Neural progenitor cell (in vitro differentiated cells): ENCODE measurements at regions not wholly inside any gene's neighbourhood (a gene's known extent, or its start where the extent isn't known, plus 50 kb on each side); places are given as distances from the start of the nearest gene placed in this dataset.

ENCODE experiments used
- CTCF ChIP-seq: fragments of 200-600 bp; sonication (generic); IDR thresholded peaks from 2 replicates; pipeline ENCODE4 v1.5.1; 2017; ENCODE audit warnings: antibody characterized with exemption, mild to moderate bottlenecking
- EZH2 ChIP-seq: fragments of 200-600 bp; sonication (generic); IDR thresholded peaks from 2 replicates; pipeline ENCODE4 v1.6.1; 2017; ENCODE audit warnings: antibody characterized with exemption, mild to moderate bottlenecking, moderate library complexity
- EZH2phosphoT487 ChIP-seq: fragments of 200-600 bp; sonication (generic); IDR thresholded peaks from 2 replicates; pipeline ENCODE4 v1.6.1; 2017; ENCODE audit warnings: antibody characterized with exemption

- peak; percentile 14 for TF ChIP-seq CTCF
- TF ChIP-seq EZH2: no peak
- no peak for TF ChIP-seq EZH2phosphoT487
Observed at GRCh38 chrX:110987292-110987691, 108.7 kb upstream of the PAK3 start.
